GM18907 (cell line): ENCODE measurements at regions not wholly inside any gene's neighbourhood (a gene's known extent, or its start where the extent isn't known, plus 50 kb on each side); places are given as distances from the start of the nearest gene placed in this dataset.

ENCODE experiments used
- ATAC-seq: cut with Tn5 transposase; IDR thresholded peaks from one replicate; pipeline ENCODE4 v1.9.1; 2021; ENCODE audit warnings: mild to moderate bottlenecking, moderate library complexity; ENCODE audit not compliant: unreplicated experiment

- no peak for ATAC-seq
Measured at GRCh38 chr6:163630572-163630971, 216.1 kb downstream of the QKI start.

- no peak for ATAC-seq
Measured at GRCh38 chr6:163630096-163630495, 215.6 kb downstream of the QKI start.
